Smooth muscle cell of the brain vasculature (primary cell): ENCODE measurements at regions not wholly inside any gene's neighbourhood (a gene's known extent, or its start where the extent isn't known, plus 50 kb on each side); places are given as distances from the start of the nearest gene placed in this dataset.
"Not testable (repeated sequence)": the region's sequence is repeated elsewhere in the genome, so short reads cannot be mapped to it uniquely, and the experiment has no call there.

Experiments
- DNase-seq: peaks from one replicate; pipeline ENCODE4 v3.0.0-alpha.2; 2012; ENCODE audit warnings: low read depth, low spot score

- DNase-seq = no peak
These were observed 80.2 kb upstream of the GJB6 start for GRCh38 chr13:20312292-20312691.

GRCh38 chr13:20311596-20311995 lies 79.5 kb upstream of the GJB6 start:
- DNase-seq = no peak

- no peak for DNase-seq
These were observed 78.9 kb upstream of the GJB6 start for GRCh38 chr13:20311022-20311421.

- DNase-seq = no peak
These were observed 73.9 kb upstream of the GJB6 start for GRCh38 chr13:20306039-20306438.

- DNase-seq = no peak
These were observed 73.5 kb upstream of the GJB6 start for GRCh38 chr13:20305587-20305986.

DNA sequence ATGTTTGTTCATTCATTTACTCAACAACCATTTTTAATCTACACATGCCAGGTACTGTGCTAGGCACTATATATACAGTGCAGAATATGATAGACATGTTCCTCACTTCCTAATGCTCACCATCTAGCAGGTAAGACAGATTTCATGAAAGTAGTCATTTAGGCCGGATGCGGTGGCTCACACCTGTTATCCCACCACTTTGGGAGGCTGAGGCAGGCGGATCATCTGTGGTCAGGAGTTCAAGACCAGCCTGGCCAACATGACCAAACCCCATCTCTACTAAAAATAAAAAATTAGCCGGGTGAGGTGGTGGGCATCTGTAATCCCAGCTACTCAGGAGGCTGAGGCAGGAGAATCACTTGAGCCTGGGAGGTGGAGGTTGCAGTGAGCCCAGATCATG lies 71.9 kb upstream of the GJB6 start:
- not testable (repeated sequence) for DNase-seq

DNA sequence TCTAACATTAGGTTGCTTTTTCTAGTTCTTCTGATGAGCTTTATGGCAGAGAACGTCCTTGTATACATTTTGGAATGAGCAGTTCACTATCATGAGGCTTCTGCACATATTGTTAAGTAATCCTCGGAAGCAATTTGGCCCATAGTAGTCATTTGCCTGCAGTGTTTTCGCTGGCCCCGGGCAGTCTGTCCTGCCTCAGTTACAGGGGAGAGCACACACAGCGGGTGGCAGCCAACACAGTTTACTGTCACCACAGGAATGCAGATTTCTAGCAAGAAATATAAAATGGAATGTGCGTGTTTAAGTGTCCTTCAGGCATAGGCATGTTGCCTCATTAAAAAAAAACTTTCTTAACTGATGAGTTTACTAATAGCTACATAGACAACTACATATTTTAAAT lies 71.5 kb upstream of the GJB6 start:
- DNase-seq = peak; percentile 3

- no peak for DNase-seq
These were observed 69.4 kb upstream of the GJB6 start for GRCh38 chr13:20301403-20302071.

DNA sequence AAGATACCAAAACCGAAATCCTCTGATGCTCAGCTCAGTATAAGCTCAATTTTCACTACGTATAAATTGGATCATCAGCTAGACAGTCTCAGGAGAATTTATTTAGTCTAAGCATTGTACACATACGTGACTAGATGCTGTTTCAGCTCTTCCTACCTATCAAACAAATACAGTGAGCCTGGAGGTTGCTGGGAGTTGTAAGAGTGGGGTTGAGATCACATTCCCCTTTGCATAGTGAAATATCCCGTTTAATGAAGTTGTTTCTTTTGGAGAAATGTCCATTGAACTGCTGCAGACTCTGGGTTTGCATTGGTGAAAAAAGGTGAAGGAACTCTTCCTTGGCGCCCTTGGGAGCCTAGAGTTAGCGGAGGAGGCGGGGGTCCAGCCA lies 68.9 kb upstream of the GJB6 start:
- DNase-seq = no peak

- no peak for DNase-seq
These were observed 65.1 kb upstream of the GJB6 start for GRCh38 chr13:20297181-20297580.

GRCh38 chr13:20295956-20296355 lies 63.8 kb upstream of the GJB6 start:
- no peak for DNase-seq

DNA sequence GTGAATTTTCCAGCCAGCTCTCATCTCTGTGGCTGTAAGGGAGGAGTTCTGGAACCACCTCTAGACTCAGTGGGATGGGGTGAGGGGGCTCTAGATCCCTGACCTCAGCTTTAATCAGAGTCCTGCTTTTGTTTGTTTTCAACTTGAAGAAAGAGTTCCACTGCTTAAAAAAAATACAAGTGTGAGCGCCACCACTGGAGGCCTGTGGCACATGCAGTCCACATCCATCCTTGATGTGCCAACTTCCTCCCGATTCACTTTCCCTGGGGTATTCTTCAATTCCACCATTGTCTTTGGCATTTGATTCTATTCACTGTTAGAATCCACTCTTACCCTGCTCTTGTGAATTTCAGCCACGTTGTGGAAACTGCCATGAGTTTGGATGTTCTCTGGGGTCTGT lies 62.4 kb upstream of the GJB6 start:
- DNase-seq = no peak

- not testable (repeated sequence) for DNase-seq
These were observed 60.2 kb upstream of the GJB6 start for GRCh38 chr13:20292301-20292700.

- DNase-seq = no peak
These were observed 59.6 kb upstream of the GJB6 start for GRCh38 chr13:20291675-20292074.

DNA sequence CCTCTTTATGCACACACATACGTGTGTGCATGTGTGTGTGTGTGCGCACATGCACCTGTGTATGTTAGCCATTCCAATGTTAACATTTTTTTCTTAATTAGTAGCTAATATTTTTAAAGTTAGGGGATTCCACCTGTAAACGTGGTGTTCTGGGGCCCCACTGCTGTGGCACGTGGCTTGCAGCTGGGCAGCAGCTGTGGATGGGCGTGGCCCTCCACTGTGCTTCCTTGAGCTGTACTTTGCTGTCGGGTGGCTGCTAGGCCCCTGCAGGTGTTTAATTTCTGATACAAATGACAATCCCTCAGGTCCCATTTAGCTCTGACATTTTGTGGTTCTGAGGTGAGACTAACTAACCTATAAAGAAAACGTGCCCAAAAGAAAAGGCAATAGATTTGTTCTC lies 58.9 kb upstream of the GJB6 start:
- DNase-seq = no peak

- no peak for DNase-seq
These were observed 56.4 kb upstream of the GJB6 start for GRCh38 chr13:20288561-20288960.

GRCh38 chr13:20287976-20288375 lies 55.9 kb upstream of the GJB6 start:
- DNase-seq = no peak

- no peak for DNase-seq
These were observed 53.4 kb upstream of the GJB6 start for GRCh38 chr13:20285530-20285929.
